IMR-90 (cell line): ENCODE measurements at regions not wholly inside any gene's neighbourhood (a gene's known extent, or its start where the extent isn't known, plus 50 kb on each side); places are given as distances from the start of the nearest gene placed in this dataset.

Experiments used
- ATAC-seq: fragments of 200-7000 bp; cut with Tn5 transposase; 2 replicates; pipeline ENCODE4 v1.9.1; 2020; ENCODE audit warnings: low read depth, mild to moderate bottlenecking, moderate library complexity
- BruUV-seq: library from RNA; stranded (reverse); fragments of 400-500 nt; replicated peaks from 2 replicates; lab custom pipeline; 2021; lab: Mats Ljungman, UMichigan
- CTCF ChIA-PET: fragments of 300-600 bp; formaldehyde crosslinking; extraction: SDS; loops from one replicate; lab custom pipeline; 2021; ENCODE audit warnings: antibody characterized with exemption; lab: Yijun Ruan, JAX
- POLR2A ChIA-PET: fragments of 300-600 bp; sonication (Branson Sonifier 250); formaldehyde crosslinking; loops from one replicate; lab custom pipeline; 2022; ENCODE audit warnings: antibody characterized with exemption; ENCODE audit not compliant: unreplicated experiment; lab: Charles Lee
- DNase-seq: peaks from one replicate; pipeline ENCODE4 v3.0.0; 2013
- H2AFZ ChIP-seq: replicated peaks from 2 replicates; pipeline ENCODE3; 2013; ENCODE audit warnings: low read length, mild to moderate bottlenecking; ENCODE audit not compliant: poor library complexity
- H2AK5ac ChIP-seq: 2 replicates; pipeline ENCODE4 v1.6.1; 2013; ENCODE audit warnings: low read depth, low read length, inconsistent platforms
- H2AK9ac ChIP-seq: replicated peaks from 2 replicates; pipeline ENCODE3; 2013; ENCODE audit warnings: mild to moderate bottlenecking, low read depth, low read length, moderate library complexity; ENCODE audit not compliant: poor library complexity
- H2BK120ac ChIP-seq: 2 replicates; pipeline ENCODE4 v1.6.1; 2013; ENCODE audit warnings: low read depth, low read length, inconsistent platforms
- H2BK15ac ChIP-seq: 3 replicates; pipeline ENCODE4 v1.6.1; 2013; ENCODE audit warnings: low read depth, low read length, inconsistent platforms
- H2BK20ac ChIP-seq: 2 replicates; pipeline ENCODE4 v1.6.1; 2013; ENCODE audit warnings: low read depth, mild to moderate bottlenecking, inconsistent platforms, low read length, moderate library complexity
- H2BK5ac ChIP-seq: 2 replicates; pipeline ENCODE4 v1.6.1; 2013; ENCODE audit warnings: mild to moderate bottlenecking, low read depth, low read length, inconsistent platforms; ENCODE audit not compliant: poor library complexity, severe bottlenecking
- H3K14ac ChIP-seq: replicated peaks from 2 replicates; pipeline ENCODE4 v1.6.1; 2013; ENCODE audit warnings: low read depth, low read length, inconsistent platforms
- H3K18ac ChIP-seq: 2 replicates; pipeline ENCODE4 v1.6.1; 2013; ENCODE audit warnings: low read depth, low read length, control low read depth
- H3K23ac ChIP-seq: 2 replicates; pipeline ENCODE4 v1.6.1; 2013; ENCODE audit warnings: low read depth, low read length, inconsistent platforms
- H3K27ac ChIP-seq: 2 replicates; pipeline ENCODE4 v1.5.1; 2013; ENCODE audit warnings: mild to moderate bottlenecking, control low read depth, low read length; ENCODE audit not compliant: insufficient read depth
- H3K27me3 ChIP-seq: 2 replicates; pipeline ENCODE4 v1.6.1; 2013; ENCODE audit warnings: low read length; ENCODE audit not compliant: control insufficient read depth, insufficient read depth
- H3K36me3 ChIP-seq: 2 replicates; pipeline ENCODE4 v1.6.1; 2013; ENCODE audit warnings: low read length, mixed read lengths; ENCODE audit not compliant: control insufficient read depth, insufficient read depth
- H3K4ac ChIP-seq: 2 replicates; pipeline ENCODE4 v1.6.1; 2013; ENCODE audit warnings: low read depth, low read length, inconsistent platforms
- H3K4me1 ChIP-seq: 2 replicates; pipeline ENCODE4 v1.6.1; 2013; ENCODE audit warnings: low read length, mixed read lengths; ENCODE audit not compliant: control insufficient read depth, insufficient read depth
- H3K4me2 ChIP-seq: 2 replicates; pipeline ENCODE4 v1.6.1; 2013; ENCODE audit warnings: low read depth, mild to moderate bottlenecking, control low read depth, low read length, moderate library complexity
- H3K4me3 ChIP-seq: 2 replicates; pipeline ENCODE4 v1.5.1; 2013; ENCODE audit warnings: low read depth, mild to moderate bottlenecking, control low read depth, low read length, moderate library complexity; ENCODE audit not compliant: insufficient read depth
- H3K56ac ChIP-seq: 2 replicates; pipeline ENCODE4 v1.6.1; 2013; ENCODE audit warnings: low read length, inconsistent platforms; ENCODE audit not compliant: insufficient read depth; ENCODE audit errors: extremely low read depth
- H3K79me1 ChIP-seq, 2 experiments: 2 replicates each; pipeline ENCODE4 v1.6.1; 2013; ENCODE audit warnings: low read length in 2 of 2, inconsistent platforms in 1 of 2, low read depth in 1 of 2
- H3K9ac ChIP-seq: 2 replicates; pipeline ENCODE4 v1.6.1; 2013; ENCODE audit warnings: low read depth, low read length, control low read depth
- H3K9me1 ChIP-seq: 2 replicates; pipeline ENCODE4 v1.6.1; 2013; ENCODE audit warnings: low read length, inconsistent platforms; ENCODE audit not compliant: insufficient read depth
- H3K9me3 ChIP-seq: 2 replicates; pipeline ENCODE4 v1.6.1; 2013; ENCODE audit warnings: low read length; ENCODE audit not compliant: control insufficient read depth, insufficient read depth
- H4K20me1 ChIP-seq: 2 replicates; pipeline ENCODE4 v1.6.1; 2013; ENCODE audit warnings: low read length, inconsistent platforms; ENCODE audit not compliant: insufficient read depth
- H4K5ac ChIP-seq: 2 replicates; pipeline ENCODE4 v1.6.1; 2013; ENCODE audit warnings: mild to moderate bottlenecking, low read depth, low read length, control low read depth
- H4K8ac ChIP-seq, 2 experiments: 2 replicates each; pipeline ENCODE4 v1.6.1; 2013; ENCODE audit warnings: low read depth in 2 of 2, low read length in 2 of 2, control low read depth in 1 of 2, inconsistent platforms in 1 of 2
- H4K91ac ChIP-seq: 2 replicates; pipeline ENCODE4 v1.6.1; 2013; ENCODE audit warnings: low read depth, low read length, inconsistent platforms; ENCODE audit not compliant: insufficient read depth
- BHLHE40 ChIP-seq: fragments of 150-350 bp; IDR thresholded peaks from 2 replicates; pipeline ENCODE4 v1.6.1; 2016; ENCODE audit warnings: mild to moderate bottlenecking, low read depth, low read length
- CEBPB ChIP-seq: IDR thresholded peaks from 2 replicates; pipeline ENCODE4 v1.6.1; 2012; ENCODE audit warnings: low read depth, low read length, improper control_type of control experiment
- CHD1 ChIP-seq: IDR thresholded peaks from 2 replicates; pipeline ENCODE4 v1.6.1; 2012; ENCODE audit warnings: low read depth, low read length, improper control_type of control experiment
- CTCF ChIP-seq: conservative IDR thresholded peaks from 2 replicates; pipeline ENCODE4 v1.5.1; 2012; ENCODE audit warnings: mild to moderate bottlenecking, low read depth, low read length, improper control_type of control experiment
- ELK1 ChIP-seq: fragments of 150-350 bp; IDR thresholded peaks from 2 replicates; pipeline ENCODE4 v1.6.1; 2016; ENCODE audit warnings: low read depth, mild to moderate bottlenecking, low read length, moderate library complexity, borderline replicate concordance
- FOS ChIP-seq: fragments of 150-350 bp; IDR thresholded peaks from 2 replicates; pipeline ENCODE4 v1.6.1; 2016; ENCODE audit warnings: low read depth, low read length
- MAFK ChIP-seq: IDR thresholded peaks from 2 replicates; pipeline ENCODE4 v1.6.1; 2012; ENCODE audit warnings: low read depth, low read length, improper control_type of control experiment
- MAZ ChIP-seq: IDR thresholded peaks from 2 replicates; pipeline ENCODE4 v1.6.1; 2012; ENCODE audit warnings: low read depth, mild to moderate bottlenecking, low read length, improper control_type of control experiment, moderate library complexity, borderline replicate concordance
- MXI1 ChIP-seq: IDR thresholded peaks from 2 replicates; pipeline ENCODE4 v1.6.1; 2012; ENCODE audit warnings: low read depth, mild to moderate bottlenecking, low read length, moderate library complexity, borderline replicate concordance
- NFE2L2 ChIP-seq: fragments of 150-350 bp; IDR thresholded peaks from 2 replicates; pipeline ENCODE4 v1.6.1; 2016; ENCODE audit warnings: low read depth, mild to moderate bottlenecking, low read length
- POLR2A ChIP-seq: IDR thresholded peaks from 2 replicates; pipeline ENCODE4 v1.6.1; 2012; ENCODE audit warnings: mild to moderate bottlenecking, low read depth, low read length
- RAD21 ChIP-seq: IDR thresholded peaks from 2 replicates; pipeline ENCODE4 v1.6.1; 2012; ENCODE audit warnings: low read length, improper control_type of control experiment
- RCOR1 ChIP-seq: IDR thresholded peaks from 2 replicates; pipeline ENCODE4 v1.6.1; 2012; ENCODE audit warnings: mild to moderate bottlenecking, low read length, improper control_type of control experiment; ENCODE audit not compliant: insufficient replicate concordance
- RFX5 ChIP-seq: IDR thresholded peaks from 2 replicates; pipeline ENCODE4 v1.8.0; 2012; ENCODE audit warnings: low read depth, mild to moderate bottlenecking, low read length, moderate library complexity
- SMC3 ChIP-seq: fragments of 150-350 bp; IDR thresholded peaks from 2 replicates; pipeline ENCODE4 v1.6.1; 2016; ENCODE audit warnings: low read depth, mild to moderate bottlenecking, antibody characterized with exemption, low read length, moderate library complexity
- USF2 ChIP-seq: fragments of 150-350 bp; IDR thresholded peaks from 2 replicates; pipeline ENCODE4 v1.6.1; 2017; ENCODE audit warnings: mild to moderate bottlenecking, antibody characterized with exemption, low read length, low read depth
- WGBS, 2 experiments: methylation state at CpG; one replicate each; pipeline versions ENCODE4 v1.1.5 to v1.1.7; 2013; ENCODE audit warnings: missing lambda C conversion rate in 2 of 2; ENCODE audit not compliant: insufficient read length in 1 of 2; ENCODE audit errors: extremely low coverage in 2 of 2; 5-methylcytosine and 5-hydroxymethylcytosine counted together
- dilution Hi-C: fragments of 300-500 bp; cut with HindIII; formaldehyde crosslinking; loops from one replicate; pipeline ENCODE4 v1.14.3; 2018; ENCODE audit warnings: low sequenced_read_pairs; ENCODE audit not compliant: unreplicated experiment
- in situ Hi-C: fragments of 300-500 bp; cut with MboI; formaldehyde crosslinking; loops from 3 replicates; pipeline ENCODE4 v1.14.3; 2019; ENCODE audit warnings: low sequenced_read_pairs, inconsistent platforms, mixed read lengths
- intact Hi-C: fragments of 100-400 bp; cut with micrococcal nuclease; formaldehyde crosslinking; loops from 2 replicates; pipeline ENCODE4 v1.10.0; 2022

- no peak overlapping the region for H3K4me2 ChIP-seq
- in situ Hi-C loops (no loop called here), dilution Hi-C loops (no loop called here), intact Hi-C loops (no loop called here)
- ATAC-seq (no peak), DNase-seq (no peak)
- H2AFZ ChIP-seq = no peak overlapping the region
- H4K91ac ChIP-seq = no peak overlapping the region
- H3K36me3 ChIP-seq = no peaks in the 10 kb centered on the region
- H2AK5ac ChIP-seq = no peak overlapping the region
- no peak overlapping the region for H4K8ac ChIP-seq
- WGBS, 2 experiments = no CpG with 5 or more reads among the region's 3 CpGs
- H4K5ac ChIP-seq = no peak overlapping the region
- no peaks in the 10 kb centered on the region for H3K9me1 ChIP-seq
- H3K9me3 ChIP-seq = no peaks in the 10 kb centered on the region
- no peak overlapping the region for H3K23ac ChIP-seq
- no peak overlapping the region for H2BK15ac ChIP-seq
- H3K56ac ChIP-seq = no peak overlapping the region
- no peaks in the 10 kb centered on the region; the same call in 1 of the 2 replicates for H3K27me3 ChIP-seq
- H3K79me1 ChIP-seq = no peaks in the 10 kb centered on the region
- ChIA-PET CTCF (no interaction called here), POLR2A (no interaction called here)
- no peak overlapping the region for H2BK20ac ChIP-seq
- no TSS peak for BruUV-seq
- H3K18ac ChIP-seq = no peak overlapping the region
- H3K4me3 ChIP-seq = no peak overlapping the region
- no peak overlapping the region for H2AK9ac ChIP-seq
- H2BK5ac ChIP-seq = no peak overlapping the region
- H3K4ac ChIP-seq = no peak overlapping the region
- no peak for TF ChIP-seq MAFK
- no peak for TF ChIP-seq FOS
- no peak for TF ChIP-seq CHD1
- no peak for TF ChIP-seq MAZ
- TF ChIP-seq MXI1 = no peak
- no peak for TF ChIP-seq BHLHE40
- no peak for TF ChIP-seq NFE2L2
- TF ChIP-seq CEBPB = no peak
- no peak for TF ChIP-seq USF2
- no peak for TF ChIP-seq RCOR1
- TF ChIP-seq POLR2A = no peak
- TF ChIP-seq RAD21 = no peak
- no peak for TF ChIP-seq RFX5
- no peak for TF ChIP-seq CTCF
- no peak for TF ChIP-seq SMC3
- no peak for TF ChIP-seq ELK1
- no peaks in the 10 kb centered on the region for H3K4me1 ChIP-seq
- H3K9ac ChIP-seq = no peak overlapping the region
- no peak overlapping the region for H2BK120ac ChIP-seq
- H3K27ac ChIP-seq = no peak overlapping the region
- no peaks in the 10 kb centered on the region for H4K20me1 ChIP-seq
- H3K14ac ChIP-seq = no peak overlapping the region
Measured at GRCh38 chr15:91599261-91599660, 254.2 kb upstream of the SLCO3A1 start.
